AG09319 (cell line): ENCODE measurements at regions not wholly inside any gene's neighbourhood (a gene's known extent, or its start where the extent isn't known, plus 50 kb on each side); places are given as distances from the start of the nearest gene placed in this dataset.

Experiments used
- DNase-seq: peaks from one replicate; pipeline ENCODE4 v3.0.0-alpha.2; 2010; ENCODE audit warnings: low read depth; ENCODE audit errors: extremely low read depth
- CTCF ChIP-seq: IDR thresholded peaks from 2 replicates; pipeline ENCODE4 v1.5.1; 2011; ENCODE audit warnings: low read depth, mild to moderate bottlenecking, inconsistent platforms, low read length, moderate library complexity

GRCh38 chr17:5873781-5874180 lies 196.4 kb upstream of the WSCD1 start:
- no peak for TF ChIP-seq CTCF
- DNase-seq = no peak

- no peak for TF ChIP-seq CTCF
- DNase-seq = no peak
Measured at GRCh38 chr17:5874486-5874885, 195.7 kb upstream of the WSCD1 start.

DNA sequence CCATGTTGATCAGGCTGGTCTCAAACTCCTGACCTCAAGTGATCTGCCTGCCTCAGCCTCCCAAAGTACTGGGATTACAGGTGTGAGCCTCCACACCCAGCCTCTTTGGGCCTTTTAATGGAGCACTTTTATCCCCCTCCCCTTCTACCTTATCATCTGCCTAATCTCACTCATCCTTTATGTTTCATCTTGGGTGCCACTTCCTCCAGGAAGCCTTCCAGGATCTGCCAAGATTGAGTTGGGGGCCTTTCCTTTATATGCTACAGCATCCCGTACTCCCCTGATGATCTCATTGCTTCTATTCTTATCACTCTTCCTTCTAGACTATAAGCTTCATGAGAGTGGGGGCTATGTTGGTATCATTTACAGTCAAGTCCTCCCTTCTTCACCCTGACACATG lies 192.8 kb upstream of the WSCD1 start:
- TF ChIP-seq CTCF = no peak
- DNase-seq = no peak

DNA sequence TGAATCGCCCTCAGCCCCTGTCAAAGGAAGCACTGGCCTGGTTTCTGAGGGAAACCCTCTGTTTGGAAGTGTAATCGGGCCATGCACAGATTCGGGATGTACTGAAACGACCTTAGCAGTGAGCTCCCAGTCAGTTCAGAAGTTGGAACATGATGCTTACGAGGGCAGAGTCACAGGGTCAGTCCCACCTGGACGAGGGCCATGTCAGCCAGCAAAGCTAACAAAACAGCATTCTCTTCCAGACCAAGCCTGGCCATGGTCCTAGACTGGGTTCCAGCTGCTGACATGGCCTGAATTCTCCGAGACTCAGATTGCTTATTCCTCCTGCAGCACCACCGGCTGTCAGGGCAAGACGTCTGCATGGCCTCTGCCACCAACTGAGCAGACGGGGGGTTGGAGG lies 192.2 kb upstream of the WSCD1 start:
- DNase-seq = no peak
- no peak for TF ChIP-seq CTCF

DNA sequence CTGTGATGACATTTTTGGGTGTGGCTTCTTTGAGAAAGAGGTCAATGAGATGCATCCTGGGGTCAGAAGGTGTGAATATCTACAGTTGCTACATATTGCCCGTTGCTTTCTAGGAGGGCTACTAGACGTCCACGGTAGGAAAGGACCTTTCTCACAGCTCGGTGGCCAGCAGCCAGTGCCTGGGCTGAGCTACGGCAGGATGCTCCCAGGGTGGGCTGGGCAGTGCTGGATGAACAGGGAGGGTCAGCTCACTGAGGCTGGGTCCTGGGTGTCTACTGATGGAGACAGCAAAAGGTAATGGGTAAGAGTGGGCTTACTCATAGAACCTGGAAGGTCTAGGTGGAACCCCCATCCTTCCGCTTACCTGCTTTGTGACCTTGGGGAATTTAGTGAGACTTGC lies 188.3 kb upstream of the WSCD1 start:
- no peak for TF ChIP-seq CTCF
- no peak for DNase-seq

DNA sequence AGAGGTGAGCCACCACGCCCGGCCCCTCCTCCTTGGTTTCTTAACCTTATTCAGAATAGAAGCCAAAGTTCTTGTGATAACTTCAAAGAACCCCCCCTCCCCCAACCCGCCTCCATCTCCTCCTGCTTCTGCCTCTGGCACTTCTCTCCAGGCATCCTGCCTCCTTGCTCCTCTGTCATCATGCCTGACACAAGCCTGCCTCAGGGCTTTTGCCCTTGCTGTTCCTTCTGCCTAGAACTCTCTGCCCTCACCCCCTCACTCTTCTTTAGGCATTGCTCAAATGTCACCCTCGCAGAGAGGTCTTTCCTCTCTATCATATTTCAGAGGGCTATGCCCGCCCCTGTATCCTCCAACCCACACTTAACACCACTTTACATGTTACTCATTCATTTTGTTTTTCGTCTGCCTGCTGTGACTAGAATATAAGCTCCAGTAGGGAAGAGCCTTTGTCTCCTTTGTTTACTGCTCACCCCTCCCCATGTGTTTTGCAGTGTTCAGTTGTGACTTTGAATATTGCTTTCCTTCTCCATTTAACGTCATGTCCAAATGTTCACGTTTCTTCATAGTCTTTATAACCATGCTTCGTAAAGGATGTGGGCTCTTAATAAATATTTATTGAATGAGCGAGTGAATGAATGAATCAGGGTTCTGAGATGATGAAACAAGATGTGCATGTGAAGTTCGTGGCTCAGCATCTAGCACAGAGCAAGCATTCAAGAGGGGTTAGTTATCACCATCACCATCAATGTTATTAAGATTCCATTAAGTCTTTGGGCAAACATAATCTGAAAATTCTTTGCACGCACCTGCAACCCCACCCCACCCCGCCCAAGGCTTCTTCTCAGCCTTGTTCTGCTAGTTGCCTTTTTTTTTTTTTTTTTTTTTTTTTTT lies 186.2 kb upstream of the WSCD1 start:
- TF ChIP-seq CTCF = no peak
- DNase-seq = no peak

DNA sequence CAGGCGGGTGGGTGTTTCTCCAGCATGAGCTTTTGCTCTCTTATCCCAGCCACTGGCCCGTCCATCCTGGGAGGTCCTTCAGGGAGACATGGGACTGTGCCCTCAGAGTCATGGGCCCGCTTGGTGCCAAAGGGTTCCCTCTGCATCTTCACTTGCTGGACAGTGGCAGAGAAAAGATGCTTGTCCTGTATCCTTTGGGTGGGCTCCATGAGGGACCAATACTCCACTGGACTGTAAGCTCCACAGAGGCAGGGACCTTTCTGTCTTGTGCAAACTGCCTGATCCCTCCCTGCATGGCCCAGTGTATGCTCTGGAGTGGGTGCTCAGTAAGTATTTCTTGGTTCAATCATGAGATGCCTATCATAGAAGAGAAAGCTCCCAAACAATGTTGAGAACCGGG lies 184.8 kb upstream of the WSCD1 start:
- DNase-seq = no peak
- no peak for TF ChIP-seq CTCF
